GM12878 (cell line): ENCODE measurements at regions not wholly inside any gene's neighbourhood (a gene's known extent, or its start where the extent isn't known, plus 50 kb on each side); places are given as distances from the start of the nearest gene placed in this dataset.

ENCODE experiments used
- ATAC-seq: fragments of 200-7000 bp; cut with Tn5 transposase; 3 replicates; pipeline ENCODE4 v1.9.1; 2020; ENCODE audit warnings: mild to moderate bottlenecking, moderate library complexity
- BruUV-seq: library from RNA; stranded (reverse); fragments of 400-500 nt; replicated peaks from 2 replicates; lab custom pipeline; 2021; lab: Mats Ljungman, UMichigan
- CTCF ChIA-PET: fragments of 300-600 bp; sonication (Branson Sonifier 250); formaldehyde crosslinking; extraction: SDS; loops from one replicate; lab custom pipeline; 2021; ENCODE audit warnings: inconsistent platforms; lab: Yijun Ruan, JAX
- POLR2A ChIA-PET: fragments of 350-600 bp; formaldehyde crosslinking; extraction: SDS; loops from one replicate; lab custom pipeline; 2021; ENCODE audit warnings: inconsistent platforms; lab: Charles Lee
- RAD21 ChIA-PET: fragments of 300-600 bp; sonication (Branson Sonifier 250); formaldehyde crosslinking; loops from one replicate; lab custom pipeline; 2023; ENCODE audit warnings: antibody characterized with exemption; ENCODE audit not compliant: unreplicated experiment; lab: Charles Lee
- SMC1A ChIA-PET: fragments of 300-600 bp; sonication (Branson Sonifier 250); formaldehyde crosslinking; loops from one replicate; lab custom pipeline; 2023; ENCODE audit not compliant: unreplicated experiment, uncharacterized antibody; lab: Charles Lee
- DNase-seq: peaks from one replicate; pipeline ENCODE4 v3.0.0-alpha.2; 2011; ENCODE audit warnings: low read depth, low spot score
- FAIRE-seq: peaks from 3 replicates; lab custom pipeline; 2011; peaks lifted over from hg19 to GRCh38; lab: Jason Lieb, UNC
- H2AFZ ChIP-seq: 2 replicates; pipeline ENCODE4 v1.6.0; 2011; ENCODE audit warnings: low read depth, low read length, control low read depth; ENCODE audit not compliant: control insufficient read depth
- H3K27ac ChIP-seq: 2 replicates; pipeline ENCODE4 v1.5.1; 2011; ENCODE audit warnings: control low read depth; ENCODE audit not compliant: control insufficient read depth, insufficient read depth
- H3K27me3 ChIP-seq, 2 experiments: replicated peaks in 1 of 2; 2 replicates each; pipeline versions ENCODE4 v1.6.0 to v1.6.1; 2011; ENCODE audit warnings: low read length in 1 of 2; ENCODE audit not compliant: control insufficient read depth in 2 of 2, insufficient read depth in 2 of 2
- H3K36me3 ChIP-seq, 2 experiments: 2 replicates each; pipeline ENCODE4 v1.5.1; 2011; ENCODE audit warnings: low read length in 1 of 2; ENCODE audit not compliant: control insufficient read depth in 2 of 2, insufficient read depth in 2 of 2
- H3K4me1 ChIP-seq: 2 replicates; pipeline ENCODE4 v1.6.1; 2011; ENCODE audit warnings: mild to moderate bottlenecking, low read length, moderate library complexity, mixed read lengths; ENCODE audit not compliant: control insufficient read depth, insufficient read depth
- H3K4me2 ChIP-seq: 2 replicates; pipeline ENCODE4 v1.6.0; 2011; ENCODE audit warnings: control low read depth; ENCODE audit not compliant: control insufficient read depth, insufficient read depth
- H3K4me3 ChIP-seq: fragments of 200-600 bp; sonication (generic); 2 replicates; pipeline ENCODE4 v1.5.1; 2016
- H3K79me2 ChIP-seq: 2 replicates; pipeline ENCODE4 v1.6.0; 2011; ENCODE audit warnings: low read length; ENCODE audit not compliant: control insufficient read depth, insufficient read depth
- H3K9ac ChIP-seq: 2 replicates; pipeline ENCODE4 v1.8.0; 2011; ENCODE audit warnings: low read length, control low read depth, mixed read lengths; ENCODE audit not compliant: control insufficient read depth, insufficient read depth
- H3K9me3 ChIP-seq: replicated peaks from 3 replicates; pipeline ENCODE4 v1.5.1; 2011; ENCODE audit warnings: mild to moderate bottlenecking, low read length; ENCODE audit not compliant: control insufficient read depth, insufficient read depth
- H4K20me1 ChIP-seq: 2 replicates; pipeline ENCODE4 v1.6.0; 2011; ENCODE audit not compliant: control insufficient read depth, insufficient read depth
- IRF4 ChIP-seq: IDR thresholded peaks from 2 replicates; pipeline ENCODE4 v1.6.1; 2011; ENCODE audit warnings: low read depth, low read length
- RAD21 ChIP-seq: IDR thresholded peaks from 2 replicates; pipeline ENCODE4 v1.6.1; 2011; ENCODE audit warnings: mild to moderate bottlenecking, low read depth, low read length, moderate library complexity; ENCODE audit not compliant: insufficient read depth
- RCOR1 ChIP-seq: conservative IDR thresholded peaks from 2 replicates; pipeline ENCODE4 v1.6.1; 2012; ENCODE audit warnings: low read depth, low read length, improper control_type of control experiment
- TCF7 ChIP-seq: IDR thresholded peaks from 2 replicates; pipeline ENCODE4 v1.6.1; 2014; ENCODE audit warnings: antibody characterized with exemption, borderline replicate concordance
- WGBS: methylation state at CpG from one replicate; pipeline ENCODE4 v1.1.6; 2016; ENCODE audit warnings: low lambda C conversion rate; ENCODE audit not compliant: insufficient replicate concordance, insufficient coverage; ENCODE audit errors: missing lambda C conversion rate; 5-methylcytosine and 5-hydroxymethylcytosine counted together
- in situ Hi-C: fragments of 300-500 bp; cut with MboI; formaldehyde crosslinking; loops from 9 replicates; pipeline ENCODE4 v1.14.3; 2018; ENCODE audit warnings: mixed read lengths
- intact Hi-C: fragments of 100-400 bp; cut with micrococcal nuclease; formaldehyde crosslinking; loops from one replicate; pipeline ENCODE4 v1.14.2; 2022; ENCODE audit not compliant: unreplicated experiment
- TF ChIP-seq, protein P1 (sequence below), 3 experiments: IDR thresholded peaks in 2 of 3; conservative IDR thresholded peaks in 1 of 3; 2 replicates each; pipeline ENCODE4 v1.5.1; 2011; ENCODE audit warnings: low read depth in 3 of 3, low read length in 3 of 3, mild to moderate bottlenecking in 3 of 3, control low read depth in 2 of 3, moderate library complexity in 2 of 3, inconsistent platforms in 1 of 3, mixed read lengths in 1 of 3; ENCODE audit not compliant: control insufficient read depth in 2 of 3, insufficient read depth in 1 of 3; ENCODE audit errors: extremely low read depth in 1 of 3
- TF ChIP-seq, protein P2 (sequence below): fragments of 450-650 bp; IDR thresholded peaks from 2 replicates; pipeline ENCODE4 v1.6.1; 2018; ENCODE audit warnings: borderline replicate concordance, mild to moderate bottlenecking; ENCODE audit not compliant: partially characterized antibody
- TF ChIP-seq, protein P3 (sequence below): fragments of 450-650 bp; IDR thresholded peaks from 2 replicates; pipeline ENCODE4 v1.6.1; 2017; ENCODE audit warnings: mild to moderate bottlenecking

DNA sequence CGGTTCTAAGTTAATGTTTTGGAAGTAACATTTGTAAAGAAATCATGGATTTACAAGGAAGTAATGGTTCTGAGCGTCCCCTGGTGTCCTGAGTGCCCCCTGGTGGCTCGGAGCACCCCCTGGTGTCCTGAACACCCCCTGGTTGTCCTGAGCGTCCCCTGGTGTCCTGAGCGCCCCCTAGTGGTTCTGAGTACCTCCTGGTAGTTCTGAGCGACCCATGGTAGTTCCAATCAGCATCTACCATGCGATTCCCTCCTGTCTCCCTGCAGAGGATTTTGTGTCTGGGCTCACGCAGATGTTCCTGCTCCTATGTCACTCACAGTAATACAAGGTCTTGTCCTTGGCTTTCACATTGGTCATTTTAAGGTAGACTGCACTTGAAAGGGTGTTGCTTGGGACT is 1352.9 kb downstream of the TMEM121 start (continued):
- TF ChIP-seq, protein P1, sequence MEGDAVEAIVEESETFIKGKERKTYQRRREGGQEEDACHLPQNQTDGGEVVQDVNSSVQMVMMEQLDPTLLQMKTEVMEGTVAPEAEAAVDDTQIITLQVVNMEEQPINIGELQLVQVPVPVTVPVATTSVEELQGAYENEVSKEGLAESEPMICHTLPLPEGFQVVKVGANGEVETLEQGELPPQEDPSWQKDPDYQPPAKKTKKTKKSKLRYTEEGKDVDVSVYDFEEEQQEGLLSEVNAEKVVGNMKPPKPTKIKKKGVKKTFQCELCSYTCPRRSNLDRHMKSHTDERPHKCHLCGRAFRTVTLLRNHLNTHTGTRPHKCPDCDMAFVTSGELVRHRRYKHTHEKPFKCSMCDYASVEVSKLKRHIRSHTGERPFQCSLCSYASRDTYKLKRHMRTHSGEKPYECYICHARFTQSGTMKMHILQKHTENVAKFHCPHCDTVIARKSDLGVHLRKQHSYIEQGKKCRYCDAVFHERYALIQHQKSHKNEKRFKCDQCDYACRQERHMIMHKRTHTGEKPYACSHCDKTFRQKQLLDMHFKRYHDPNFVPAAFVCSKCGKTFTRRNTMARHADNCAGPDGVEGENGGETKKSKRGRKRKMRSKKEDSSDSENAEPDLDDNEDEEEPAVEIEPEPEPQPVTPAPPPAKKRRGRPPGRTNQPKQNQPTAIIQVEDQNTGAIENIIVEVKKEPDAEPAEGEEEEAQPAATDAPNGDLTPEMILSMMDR (IDR thresholded peaks at IDR 0.05 in 2 of 3, conservative IDR thresholded peaks at IDR 0.05 in 1 of 3; ENCODE audit: control insufficient read depth in 2 of 3, extremely low read depth in 1 of 3, insufficient read depth in 1 of 3, low read depth in 3 of 3, low read length in 3 of 3) = peak; percentile 83 to 95 (median 93)
- TF ChIP-seq, protein P2, sequence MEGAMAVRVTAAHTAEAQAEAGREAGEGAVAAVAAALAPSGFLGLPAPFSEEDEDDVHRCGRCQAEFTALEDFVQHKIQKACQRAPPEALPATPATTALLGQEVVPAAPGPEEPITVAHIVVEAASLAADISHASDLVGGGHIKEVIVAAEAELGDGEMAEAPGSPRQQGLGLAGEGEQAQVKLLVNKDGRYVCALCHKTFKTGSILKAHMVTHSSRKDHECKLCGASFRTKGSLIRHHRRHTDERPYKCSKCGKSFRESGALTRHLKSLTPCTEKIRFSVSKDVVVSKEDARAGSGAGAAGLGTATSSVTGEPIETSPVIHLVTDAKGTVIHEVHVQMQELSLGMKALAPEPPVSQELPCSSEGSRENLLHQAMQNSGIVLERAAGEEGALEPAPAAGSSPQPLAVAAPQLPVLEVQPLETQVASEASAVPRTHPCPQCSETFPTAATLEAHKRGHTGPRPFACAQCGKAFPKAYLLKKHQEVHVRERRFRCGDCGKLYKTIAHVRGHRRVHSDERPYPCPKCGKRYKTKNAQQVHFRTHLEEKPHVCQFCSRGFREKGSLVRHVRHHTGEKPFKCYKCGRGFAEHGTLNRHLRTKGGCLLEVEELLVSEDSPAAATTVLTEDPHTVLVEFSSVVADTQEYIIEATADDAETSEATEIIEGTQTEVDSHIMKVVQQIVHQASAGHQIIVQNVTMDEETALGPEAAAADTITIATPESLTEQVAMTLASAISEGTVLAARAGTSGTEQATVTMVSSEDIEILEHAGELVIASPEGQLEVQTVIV = no peak
- TF ChIP-seq TCF7 (no peak), RAD21 (peak; percentile 65), IRF4 (peak; percentile 27; the same call in 1 of the 2 replicates)
- TF ChIP-seq, all 136 proteins: peak for 15

DNA sequence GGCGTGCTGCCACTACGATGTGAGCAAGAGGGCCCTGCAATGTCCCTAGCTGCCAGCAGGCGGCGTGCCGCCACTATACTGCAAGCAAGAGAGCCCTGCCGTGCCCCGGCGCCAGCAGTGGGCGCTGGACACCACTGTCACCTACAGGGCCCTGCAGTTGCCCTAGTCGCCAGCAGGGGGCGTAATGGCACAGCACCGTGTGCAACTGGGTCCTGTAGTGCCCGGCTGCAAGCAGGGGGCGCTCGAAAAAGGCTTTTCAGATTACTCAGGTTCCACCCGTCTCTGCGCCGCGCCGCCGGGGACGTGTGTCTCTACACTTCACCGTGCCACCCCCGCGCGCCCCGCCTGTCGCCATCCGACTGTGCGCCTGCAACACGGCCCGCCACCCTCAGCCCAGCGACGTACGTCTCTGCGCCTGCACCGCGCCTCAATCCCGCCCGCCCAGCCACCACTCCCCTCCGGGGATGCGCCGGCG is 1356.9 kb downstream of the TMEM121 start:
- TF ChIP-seq, protein P1 (IDR thresholded peaks at IDR 0.05 in 2 of 3, conservative IDR thresholded peaks at IDR 0.05 in 1 of 3; ENCODE audit: control insufficient read depth in 2 of 3, extremely low read depth in 1 of 3, insufficient read depth in 1 of 3, low read depth in 3 of 3, low read length in 3 of 3) = peak; percentile 37 to 73 (median 62)
- TF ChIP-seq, protein P3, sequence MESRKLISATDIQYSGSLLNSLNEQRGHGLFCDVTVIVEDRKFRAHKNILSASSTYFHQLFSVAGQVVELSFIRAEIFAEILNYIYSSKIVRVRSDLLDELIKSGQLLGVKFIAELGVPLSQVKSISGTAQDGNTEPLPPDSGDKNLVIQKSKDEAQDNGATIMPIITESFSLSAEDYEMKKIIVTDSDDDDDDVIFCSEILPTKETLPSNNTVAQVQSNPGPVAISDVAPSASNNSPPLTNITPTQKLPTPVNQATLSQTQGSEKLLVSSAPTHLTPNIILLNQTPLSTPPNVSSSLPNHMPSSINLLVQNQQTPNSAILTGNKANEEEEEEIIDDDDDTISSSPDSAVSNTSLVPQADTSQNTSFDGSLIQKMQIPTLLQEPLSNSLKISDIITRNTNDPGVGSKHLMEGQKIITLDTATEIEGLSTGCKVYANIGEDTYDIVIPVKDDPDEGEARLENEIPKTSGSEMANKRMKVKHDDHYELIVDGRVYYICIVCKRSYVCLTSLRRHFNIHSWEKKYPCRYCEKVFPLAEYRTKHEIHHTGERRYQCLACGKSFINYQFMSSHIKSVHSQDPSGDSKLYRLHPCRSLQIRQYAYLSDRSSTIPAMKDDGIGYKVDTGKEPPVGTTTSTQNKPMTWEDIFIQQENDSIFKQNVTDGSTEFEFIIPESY = peak; percentile 78; the same call in 1 of the 2 replicates
- no peak for TF ChIP-seq RCOR1
- ChIA-PET POLR2A (no interaction called here), SMC1A (no interaction called here), RAD21 (no interaction called here), CTCF (interaction anchor here (2.0 to 14.4 kb wide), 2 partner anchors 16 to 40 kb away, joined by 4 to 605 read pairs; no protein-coding TSS in a partner anchor)
- H3K79me2 ChIP-seq = no peaks in the 10 kb centered on the region
- WGBS = 63% methylated on average over 14 of the region's 44 CpGs
- BruUV-seq = no TSS peak
- no peak for FAIRE-seq
- DNase-seq = no peak
- H2AFZ ChIP-seq = no peak overlapping the region
- peak; percentile 27 for ATAC-seq
- no peak overlapping the region for H3K27ac ChIP-seq
- no peaks in the 10 kb centered on the region for H4K20me1 ChIP-seq
- intact Hi-C loops = no loop called here
- H3K4me3 ChIP-seq = no peak overlapping the region
- no peaks in the 10 kb centered on the region for H3K27me3 ChIP-seq
- no peaks in the 10 kb centered on the region for H3K4me1 ChIP-seq
- H3K4me2 ChIP-seq = no peak overlapping the region
- in situ Hi-C loops = no loop called here
- no peak overlapping the region for H3K9ac ChIP-seq
- H3K9me3 ChIP-seq = no peaks in the 10 kb centered on the region; the same call in 2 of the 3 replicates
- H3K36me3 ChIP-seq = no peaks in the 10 kb centered on the region
